Vagina (tissue), 2 donors: ENCODE measurements at regions not wholly inside any gene's neighbourhood (a gene's known extent, or its start where the extent isn't known, plus 50 kb on each side); places are given as distances from the start of the nearest gene placed in this dataset.

Experiments used
- CTCF ChIP-seq, 3 experiments: fragments of 450-650 bp in 2 of 3; fragments of 200-600 bp in 1 of 3; sonication (generic) in 1 of 3; IDR thresholded peaks; one replicate each; pipeline ENCODE4 v1.5.1; 2017 to 2019; ENCODE audit warnings: antibody characterized with exemption in 3 of 3, mild to moderate bottlenecking in 2 of 3, moderate library complexity in 2 of 3
- POLR2A ChIP-seq, 2 donors: fragments of 450-650 bp; IDR thresholded peaks; one replicate each; pipeline ENCODE4 v1.6.1; 2017; ENCODE audit warnings: antibody characterized with exemption in 2 of 2, mild to moderate bottlenecking in 2 of 2, moderate library complexity in 2 of 2

GRCh38 chr4:167629272-167629671 is 395.0 kb upstream of the SPOCK3 start:
- TF ChIP-seq CTCF (IDR thresholded peaks at IDR 0.05): no peak
- no peak for TF ChIP-seq POLR2A (IDR thresholded peaks at IDR 0.05)
